Neural cell (in vitro differentiated cells): ENCODE measurements at regions not wholly inside any gene's neighbourhood (a gene's known extent, or its start where the extent isn't known, plus 50 kb on each side); places are given as distances from the start of the nearest gene placed in this dataset.

Experiments
- MXI1 ChIP-seq: fragments of 450-650 bp; conservative IDR thresholded peaks from 2 replicates; pipeline ENCODE4 v1.6.1; 2014; ENCODE audit warnings: antibody characterized with exemption, mild to moderate bottlenecking; ENCODE audit not compliant: poor library complexity, severe bottlenecking
- TF ChIP-seq, protein P1 (sequence below): fragments of 450-650 bp; IDR thresholded peaks from 2 replicates; pipeline ENCODE4 v1.5.1; 2014; ENCODE audit warnings: antibody characterized with exemption, mild to moderate bottlenecking, moderate library complexity; ENCODE audit not compliant: poor library complexity, severe bottlenecking

DNA sequence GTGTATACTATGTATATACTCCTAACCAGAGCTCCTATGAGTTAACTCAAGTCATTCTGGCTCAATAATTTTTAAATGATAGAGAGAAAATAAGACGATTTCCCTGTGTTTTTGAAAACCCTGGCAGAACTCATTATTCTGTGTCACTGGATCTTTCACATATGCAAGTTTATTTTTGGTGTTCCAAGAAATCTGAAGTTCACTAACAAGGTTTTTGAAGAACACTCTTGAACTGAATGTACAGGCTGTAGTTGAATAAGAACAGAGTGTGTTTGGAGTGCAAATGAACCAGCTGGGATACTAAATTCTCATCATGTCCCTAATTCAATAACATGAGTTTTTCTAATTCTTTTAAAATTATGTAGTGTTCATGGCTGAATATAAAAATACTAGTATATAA is 466.9 kb upstream of the SUCLG2 start:
- TF ChIP-seq, protein P1, sequence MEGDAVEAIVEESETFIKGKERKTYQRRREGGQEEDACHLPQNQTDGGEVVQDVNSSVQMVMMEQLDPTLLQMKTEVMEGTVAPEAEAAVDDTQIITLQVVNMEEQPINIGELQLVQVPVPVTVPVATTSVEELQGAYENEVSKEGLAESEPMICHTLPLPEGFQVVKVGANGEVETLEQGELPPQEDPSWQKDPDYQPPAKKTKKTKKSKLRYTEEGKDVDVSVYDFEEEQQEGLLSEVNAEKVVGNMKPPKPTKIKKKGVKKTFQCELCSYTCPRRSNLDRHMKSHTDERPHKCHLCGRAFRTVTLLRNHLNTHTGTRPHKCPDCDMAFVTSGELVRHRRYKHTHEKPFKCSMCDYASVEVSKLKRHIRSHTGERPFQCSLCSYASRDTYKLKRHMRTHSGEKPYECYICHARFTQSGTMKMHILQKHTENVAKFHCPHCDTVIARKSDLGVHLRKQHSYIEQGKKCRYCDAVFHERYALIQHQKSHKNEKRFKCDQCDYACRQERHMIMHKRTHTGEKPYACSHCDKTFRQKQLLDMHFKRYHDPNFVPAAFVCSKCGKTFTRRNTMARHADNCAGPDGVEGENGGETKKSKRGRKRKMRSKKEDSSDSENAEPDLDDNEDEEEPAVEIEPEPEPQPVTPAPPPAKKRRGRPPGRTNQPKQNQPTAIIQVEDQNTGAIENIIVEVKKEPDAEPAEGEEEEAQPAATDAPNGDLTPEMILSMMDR = no peak
- TF ChIP-seq MXI1 = no peak
